Heart left ventricle (tissue), 13 donors: ENCODE measurements at regions not wholly inside any gene's neighbourhood (a gene's known extent, or its start where the extent isn't known, plus 50 kb on each side); places are given as distances from the start of the nearest gene placed in this dataset.

Source experiments
- POLR2A ChIP-seq, 2 donors: fragments of 450-650 bp; IDR thresholded peaks; one replicate each; pipeline ENCODE4 v1.6.1; 2017; ENCODE audit warnings: antibody characterized with exemption in 2 of 2, mild to moderate bottlenecking in 2 of 2, moderate library complexity in 2 of 2
- TF ChIP-seq, protein P1 (sequence below), 12 donors: fragments of 200-600 bp; sonication (generic) in 4 of 12; IDR thresholded peaks; one replicate each; pipeline versions ENCODE4 v1.5.0 to v1.8.0; 2018 to 2022; ENCODE audit warnings: antibody characterized with exemption in 12 of 12, mild to moderate bottlenecking in 5 of 12
- donor health status: ischemic (EF 13 %, LVEDD 7.1; RV severe dilation, severe dysfunction).
- donor health status: DM: no; HTN: yes; CAD: no.
- donor health status: DM: no; HTN: no; CAD: no.
- donor health status: ischemic (EF 25% LVEDD 6.9; RV normal size, moderate dysfunction).
- donor health status: ischemic (EF 25% LVEDD 5.7; RV mildly dilated, moderate dysfunction).
- donor health status: ischemic (EF 35%, LVEDD 5.7; RV mildly dilated, moderate dysfunction).
- donor health status: nonischemic (EF 11% LVEDD 7.7; RV severe dilation, severe dysfunction).
- donor health status: DM: yes; HTN: yes; CAD: no.
- donor health status: PGD.
- donor health status: ischemic (EF 29% LVEDD 5.4; RV normal size, mild dysfunction).
- donor health status: nonischemic (EF 23%, LVEDD 6.1; RV moderate dilation, normal function).

DNA sequence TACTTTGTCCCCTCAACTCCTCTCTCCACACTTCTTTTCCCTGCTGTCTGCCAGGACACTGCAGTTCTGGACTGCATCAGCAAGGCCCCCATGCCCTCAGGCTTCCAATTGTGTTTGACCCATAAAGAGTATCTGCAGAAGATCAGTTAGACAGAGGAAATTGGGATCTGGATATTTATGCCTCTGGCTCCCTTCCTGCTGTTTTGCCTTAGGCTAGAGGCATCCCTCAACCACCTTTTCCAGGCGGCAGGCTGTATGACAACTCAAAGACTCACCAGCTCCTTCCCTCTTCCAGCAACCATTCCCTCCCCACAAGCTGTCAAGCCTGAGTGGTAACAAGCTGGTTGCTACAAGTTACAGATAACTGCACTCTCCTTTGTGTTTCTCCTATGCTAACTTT, 66.4 kb upstream of the NDP start:
- TF ChIP-seq, protein P1, sequence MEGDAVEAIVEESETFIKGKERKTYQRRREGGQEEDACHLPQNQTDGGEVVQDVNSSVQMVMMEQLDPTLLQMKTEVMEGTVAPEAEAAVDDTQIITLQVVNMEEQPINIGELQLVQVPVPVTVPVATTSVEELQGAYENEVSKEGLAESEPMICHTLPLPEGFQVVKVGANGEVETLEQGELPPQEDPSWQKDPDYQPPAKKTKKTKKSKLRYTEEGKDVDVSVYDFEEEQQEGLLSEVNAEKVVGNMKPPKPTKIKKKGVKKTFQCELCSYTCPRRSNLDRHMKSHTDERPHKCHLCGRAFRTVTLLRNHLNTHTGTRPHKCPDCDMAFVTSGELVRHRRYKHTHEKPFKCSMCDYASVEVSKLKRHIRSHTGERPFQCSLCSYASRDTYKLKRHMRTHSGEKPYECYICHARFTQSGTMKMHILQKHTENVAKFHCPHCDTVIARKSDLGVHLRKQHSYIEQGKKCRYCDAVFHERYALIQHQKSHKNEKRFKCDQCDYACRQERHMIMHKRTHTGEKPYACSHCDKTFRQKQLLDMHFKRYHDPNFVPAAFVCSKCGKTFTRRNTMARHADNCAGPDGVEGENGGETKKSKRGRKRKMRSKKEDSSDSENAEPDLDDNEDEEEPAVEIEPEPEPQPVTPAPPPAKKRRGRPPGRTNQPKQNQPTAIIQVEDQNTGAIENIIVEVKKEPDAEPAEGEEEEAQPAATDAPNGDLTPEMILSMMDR (IDR thresholded peaks at IDR 0.05): no peak
- TF ChIP-seq POLR2A (IDR thresholded peaks at IDR 0.05): no peak
